Dermis microvascular lymphatic vessel endothelial cell (primary cell): ENCODE measurements at regions not wholly inside any gene's neighbourhood (a gene's known extent, or its start where the extent isn't known, plus 50 kb on each side); places are given as distances from the start of the nearest gene placed in this dataset.
"Not testable (repeated sequence)": the region's sequence is repeated elsewhere in the genome, so short reads cannot be mapped to it uniquely, and the experiment has no call there.

Experiments used
- DNase-seq, 2 donors: peaks; one replicate each; pipeline versions ENCODE4 v3.0.0 to v3.0.0-alpha.2; 2010; ENCODE audit warnings: low read depth in 2 of 2

- DNase-seq, result no peak
These were observed 155.1 kb downstream of the TRIB2 start for GRCh38 chr2:12871694-12872315.

GRCh38 chr2:12877761-12878160 lies 161.0 kb downstream of the TRIB2 start:
- no peak for DNase-seq

GRCh38 chr2:12879649-12880048 lies 162.9 kb downstream of the TRIB2 start:
- DNase-seq, result no peak

GRCh38 chr2:12881952-12882351 lies 165.2 kb downstream of the TRIB2 start:
- no peak for DNase-seq

GRCh38 chr2:12882393-12882792 lies 165.7 kb downstream of the TRIB2 start:
- DNase-seq, result no peak

- peak in 1 of 2 donors; percentile 3 for DNase-seq
These were observed 167.2 kb downstream of the TRIB2 start for GRCh38 chr2:12883906-12884305.

GRCh38 chr2:12884713-12885282 lies 168.1 kb downstream of the TRIB2 start:
- DNase-seq, result peak in 1 of 2 donors; percentile 56

- no peak for DNase-seq
These were observed 173.3 kb downstream of the TRIB2 start for GRCh38 chr2:12890066-12890465.

- DNase-seq, result no peak
These were observed 173.8 kb downstream of the TRIB2 start for GRCh38 chr2:12890481-12890991.

- DNase-seq, result no peak
These were observed 178.3 kb downstream of the TRIB2 start for GRCh38 chr2:12895017-12895416.

GRCh38 chr2:12896318-12896982 lies 179.7 kb downstream of the TRIB2 start:
- no peak for DNase-seq

- no peak for DNase-seq
These were observed 180.4 kb downstream of the TRIB2 start for GRCh38 chr2:12897181-12897580.

- no peak for DNase-seq
These were observed 186.5 kb downstream of the TRIB2 start for GRCh38 chr2:12903272-12903671.

- DNase-seq, result no peak
These were observed 193.7 kb downstream of the TRIB2 start for GRCh38 chr2:12910431-12910830.

- DNase-seq, result no peak
These were observed 199.1 kb downstream of the TRIB2 start for GRCh38 chr2:12915787-12916186.

- no peak for DNase-seq
These were observed 201.6 kb downstream of the TRIB2 start for GRCh38 chr2:12918138-12918834.

GRCh38 chr2:12918835-12919445 lies 202.2 kb downstream of the TRIB2 start:
- no peak for DNase-seq

- no peak for DNase-seq
These were observed 204.6 kb downstream of the TRIB2 start for GRCh38 chr2:12921321-12921720.

GRCh38 chr2:12923907-12924610 lies 207.3 kb downstream of the TRIB2 start:
- DNase-seq, result peak in 1 of 2 donors; percentile 28

- not testable (repeated sequence) for DNase-seq
These were observed 209.9 kb downstream of the TRIB2 start for GRCh38 chr2:12926641-12927040.

GRCh38 chr2:12928197-12928774 lies 211.6 kb downstream of the TRIB2 start:
- peak in 1 of 2 donors; percentile 70 for DNase-seq
